HG03045 (cell line): ENCODE measurements at regions not wholly inside any gene's neighbourhood (a gene's known extent, or its start where the extent isn't known, plus 50 kb on each side); places are given as distances from the start of the nearest gene placed in this dataset.
"Not testable (repeated sequence)": the region's sequence is repeated elsewhere in the genome, so short reads cannot be mapped to it uniquely, and the experiment has no call there.

Experiments
- ATAC-seq: cut with Tn5 transposase; IDR thresholded peaks from one replicate; pipeline ENCODE4 v1.9.1; 2021; ENCODE audit warnings: mild to moderate bottlenecking, moderate library complexity; ENCODE audit not compliant: unreplicated experiment

DNA sequence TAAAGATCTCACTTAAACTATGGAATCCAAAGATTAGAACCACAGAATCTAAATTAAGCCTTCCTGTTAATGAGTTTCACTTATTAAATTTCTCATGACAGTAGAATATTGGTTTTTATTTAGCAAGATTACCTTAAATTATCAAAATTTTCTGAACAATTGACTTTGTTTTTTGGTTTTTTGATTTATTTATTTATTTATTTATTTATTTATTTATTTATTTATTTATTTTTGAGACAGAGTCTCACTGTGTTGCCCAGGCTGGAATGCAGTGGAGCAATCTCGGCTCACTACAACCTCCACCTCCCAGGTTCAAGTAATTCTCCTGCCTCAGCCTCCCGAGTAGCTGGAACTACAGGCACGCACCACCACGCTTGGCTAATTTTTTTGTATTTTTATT lies 538.6 kb downstream of the AMY1C start:
- not testable (repeated sequence) for ATAC-seq

DNA sequence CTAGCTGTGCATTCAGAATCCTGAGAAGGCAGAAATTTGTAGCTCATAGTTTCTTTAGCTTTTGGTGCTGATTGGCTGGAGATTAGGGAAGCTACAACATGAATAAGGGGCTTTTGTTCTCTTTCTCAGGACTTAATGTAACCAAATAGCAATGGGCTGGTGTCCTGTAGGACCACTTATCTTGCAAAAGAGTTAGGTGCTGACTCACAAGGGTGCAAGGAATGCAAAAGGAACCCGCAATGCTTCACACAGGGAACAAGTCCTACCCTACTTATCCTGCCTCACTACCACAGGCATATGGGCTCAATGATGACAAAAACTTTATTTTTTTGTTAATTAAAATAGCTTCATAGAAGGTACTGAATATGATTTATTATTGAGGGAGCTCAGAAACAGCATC lies 541.5 kb downstream of the AMY1C start:
- ATAC-seq, result no peak

DNA sequence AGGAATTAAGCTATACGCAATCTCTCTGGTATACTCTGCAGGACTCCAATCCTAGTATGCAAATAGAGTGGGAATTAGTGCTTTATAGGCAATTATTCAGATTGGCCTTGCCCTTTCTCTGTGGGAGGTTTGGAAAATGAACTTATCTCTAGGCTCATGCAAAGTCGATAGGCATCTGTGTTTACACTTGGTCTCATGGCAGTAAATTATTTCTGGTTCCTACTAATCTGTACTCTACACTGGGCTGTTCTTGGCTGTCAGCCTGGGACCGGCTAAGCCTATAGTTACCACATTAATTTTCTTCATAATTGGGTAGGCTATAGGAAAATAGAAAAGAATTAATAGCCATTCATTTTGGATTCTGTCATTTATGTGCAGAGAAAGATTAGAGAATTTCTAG lies 544.6 kb downstream of the AMY1C start:
- ATAC-seq, result no peak

GRCh38 chr1:104295511-104295910 lies 545.8 kb downstream of the AMY1C start:
- no peak for ATAC-seq

DNA sequence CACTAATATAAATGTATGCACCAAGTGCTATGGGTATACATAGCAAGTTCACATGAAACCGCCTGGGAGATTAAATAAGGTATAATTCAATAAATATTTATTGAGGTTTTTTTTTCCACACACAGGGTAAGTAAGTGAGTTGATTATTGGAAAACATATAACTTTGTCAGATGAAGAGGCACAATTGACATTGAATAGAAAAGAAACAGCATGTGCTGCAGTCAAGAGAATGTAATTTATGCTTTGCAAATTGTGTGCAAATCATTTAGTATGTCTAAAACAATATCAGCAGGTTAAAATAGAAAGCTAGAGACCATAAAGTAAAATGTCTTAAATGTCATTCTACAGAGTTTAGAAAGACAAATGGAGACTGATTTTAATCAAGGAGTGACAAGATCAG lies 560.0 kb downstream of the AMY1C start:
- ATAC-seq, result no peak

GRCh38 chr1:104315823-104316222 lies 566.1 kb downstream of the AMY1C start:
- ATAC-seq, result no peak

GRCh38 chr1:104322131-104322530 lies 572.4 kb downstream of the AMY1C start:
- ATAC-seq, result no peak

DNA sequence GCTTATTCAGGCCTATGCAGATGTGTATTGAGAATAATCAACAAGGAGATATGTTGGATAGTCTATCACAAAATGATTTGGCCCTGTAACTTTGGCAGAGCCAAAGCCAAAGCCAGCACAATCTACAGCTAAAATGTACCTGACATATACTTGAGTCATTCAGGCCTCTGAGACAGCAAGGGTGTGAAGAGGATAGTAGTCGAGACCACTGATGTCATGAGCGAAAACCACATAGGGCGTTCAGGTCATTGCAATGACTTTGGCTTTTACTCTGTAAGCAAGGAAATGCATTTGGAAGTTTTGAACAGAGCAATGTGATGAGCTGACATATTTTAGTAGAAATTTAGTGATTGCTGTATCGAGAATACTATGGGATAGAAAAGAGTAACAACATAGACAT lies 579.6 kb downstream of the AMY1C start:
- no peak for ATAC-seq

- no peak for ATAC-seq
Observed at GRCh38 chr1:104331763-104332162, 582.1 kb downstream of the AMY1C start.

GRCh38 chr1:104337927-104338326 lies 588.2 kb downstream of the AMY1C start:
- not testable (repeated sequence) for ATAC-seq

DNA sequence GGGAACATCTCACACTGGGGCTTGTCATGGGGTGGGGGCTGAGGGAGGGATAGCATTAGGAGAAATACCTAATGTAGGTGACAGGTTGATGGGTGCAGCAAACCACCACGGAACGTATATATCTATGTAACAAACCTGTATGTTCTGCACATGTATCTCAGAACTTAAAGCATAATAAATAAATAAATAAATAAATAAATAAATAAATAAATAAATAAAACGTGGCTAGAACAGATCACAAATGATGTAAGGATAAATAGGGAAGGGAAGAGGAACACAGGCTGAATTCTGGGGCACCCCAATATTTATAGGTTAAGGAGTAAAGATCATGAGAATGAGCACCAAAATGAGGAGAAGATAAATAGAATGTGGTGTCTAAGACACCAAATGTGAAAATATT lies 592.2 kb downstream of the AMY1C start:
- no peak for ATAC-seq

DNA sequence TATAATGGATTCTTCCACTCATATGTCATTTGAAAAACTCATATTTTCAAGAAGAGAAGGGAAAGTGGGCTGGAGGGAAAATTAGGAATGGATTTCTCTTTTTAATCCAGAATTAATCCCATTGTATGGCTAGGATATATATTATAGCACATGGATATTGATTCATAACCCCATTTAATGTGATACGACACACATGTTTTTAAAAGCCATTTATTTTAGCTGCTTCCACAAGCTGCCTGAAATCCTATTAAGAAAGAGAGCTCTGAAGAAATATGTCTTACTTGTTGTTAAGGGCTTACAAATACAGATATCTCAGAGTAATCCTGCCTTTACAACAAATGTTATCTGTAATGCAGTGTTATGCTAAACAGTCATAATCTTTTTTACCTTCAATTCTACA lies 598.6 kb downstream of the AMY1C start:
- no peak for ATAC-seq

DNA sequence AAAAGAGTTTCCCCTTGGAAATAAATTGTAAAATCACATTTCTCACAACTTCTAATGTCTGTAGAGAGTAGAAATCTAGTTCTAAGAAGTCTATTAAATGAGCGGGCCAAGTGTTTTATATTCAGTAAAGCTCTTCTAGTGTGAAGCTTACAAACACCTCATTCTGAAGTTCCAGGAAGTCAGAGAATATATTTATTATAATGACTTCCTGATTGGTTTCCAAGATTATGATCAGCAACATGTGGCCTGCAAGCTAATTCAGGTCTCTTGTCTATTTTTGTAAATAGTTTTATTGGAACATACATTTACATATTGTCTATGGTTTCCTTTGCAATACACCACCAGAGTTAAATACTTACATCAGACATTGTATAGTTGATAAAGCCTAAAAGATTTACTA lies 603.9 kb downstream of the AMY1C start:
- ATAC-seq, result no peak

GRCh38 chr1:104358086-104358485 lies 608.4 kb downstream of the AMY1C start:
- no peak for ATAC-seq

- no peak for ATAC-seq
Observed at GRCh38 chr1:104358621-104359020, 608.9 kb downstream of the AMY1C start.

- ATAC-seq, result no peak
Observed at GRCh38 chr1:104378414-104378813, 628.7 kb downstream of the AMY1C start.

DNA sequence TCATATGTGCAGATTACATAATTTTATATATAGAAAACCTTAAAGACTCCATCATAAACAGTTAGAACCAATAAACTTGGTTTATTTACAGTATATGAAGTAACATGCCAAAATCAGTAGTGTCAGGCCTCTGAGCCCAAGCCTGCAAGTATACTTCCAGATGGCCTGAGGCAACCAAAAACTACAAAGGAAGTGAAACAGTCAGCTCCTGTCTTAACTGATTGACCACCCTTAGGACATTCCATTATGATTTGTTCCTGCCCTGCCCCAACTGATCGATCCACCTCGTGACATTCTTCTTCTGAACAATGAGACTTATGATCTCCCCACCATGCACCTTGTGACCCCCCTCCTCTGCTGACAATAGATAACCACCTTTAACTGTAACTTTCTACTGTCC lies 630.3 kb downstream of the AMY1C start:
- ATAC-seq, result no peak

- ATAC-seq, result no peak
Observed at GRCh38 chr1:104387716-104388508, 638.2 kb downstream of the AMY1C start.

GRCh38 chr1:104392552-104392951 lies 642.9 kb downstream of the AMY1C start:
- ATAC-seq, result no peak

DNA sequence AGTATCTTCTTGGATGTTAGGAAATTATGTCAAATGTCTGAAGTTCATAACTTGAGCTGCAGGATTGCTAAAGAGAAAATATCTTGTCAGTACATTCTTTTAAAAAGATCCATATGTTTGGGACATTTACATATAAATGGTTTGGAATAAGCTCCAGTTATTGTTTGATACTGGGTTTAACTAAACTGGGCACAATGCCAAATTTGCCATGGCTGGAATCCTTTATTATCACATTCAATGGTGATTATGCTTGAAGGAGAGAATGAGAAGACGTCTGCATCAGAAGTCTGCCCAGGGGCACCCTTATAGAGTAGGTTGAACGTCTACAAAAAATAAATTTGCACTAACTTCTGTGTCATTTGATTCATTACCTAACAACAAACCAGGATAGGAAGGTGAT lies 652.5 kb downstream of the AMY1C start:
- no peak for ATAC-seq

GRCh38 chr1:104403883-104404282 lies 654.2 kb downstream of the AMY1C start:
- ATAC-seq, result no peak

DNA sequence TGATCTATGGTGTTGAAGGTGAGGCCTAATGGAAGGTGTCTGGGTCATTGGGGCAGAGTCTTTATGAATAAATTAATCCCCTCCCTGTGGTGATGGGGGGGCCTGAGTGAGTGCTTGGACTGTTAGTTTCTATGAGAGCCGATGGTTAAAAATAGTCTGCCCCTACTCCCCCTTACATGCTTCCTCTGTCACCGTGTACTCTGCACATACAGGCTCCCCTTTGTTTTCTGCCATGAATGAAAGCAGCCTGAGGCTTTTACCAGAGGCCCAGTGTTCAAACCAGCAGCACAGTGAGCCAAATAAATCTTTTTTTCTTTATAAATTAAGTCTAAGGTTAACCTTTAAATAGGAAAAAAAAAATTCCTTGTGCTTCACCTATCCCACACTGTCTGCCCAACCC lies 657.0 kb downstream of the AMY1C start:
- ATAC-seq, result no peak

GRCh38 chr1:104408268-104408667 lies 658.6 kb downstream of the AMY1C start:
- ATAC-seq, result no peak
